Type B pancreatic cell (in vitro differentiated cells): ENCODE measurements at regions not wholly inside any gene's neighbourhood (a gene's known extent, or its start where the extent isn't known, plus 50 kb on each side); places are given as distances from the start of the nearest gene placed in this dataset.

ENCODE experiments used
- DNase-seq: peaks from one replicate; pipeline ENCODE4 v3.0.0; 2021; ENCODE audit warnings: mixed read lengths; ENCODE audit not compliant: unreplicated experiment; ENCODE audit errors: extremely low spot score
- H3K27ac Mint-ChIP-seq: 2 replicates; pipeline ENCODE4 v1.8.0; 2021; ENCODE audit warnings: mild to moderate bottlenecking, mixed read lengths
- H3K27me3 Mint-ChIP-seq: 2 replicates; pipeline ENCODE4 v1.8.0; 2021; ENCODE audit warnings: mixed read lengths
- H3K36me3 Mint-ChIP-seq: 2 replicates; pipeline ENCODE4 v1.8.0; 2021; ENCODE audit warnings: mixed read lengths
- H3K4me1 Mint-ChIP-seq: one replicate; pipeline ENCODE4 v1.8.0; 2021; ENCODE audit warnings: mixed read lengths; ENCODE audit not compliant: unreplicated experiment
- H3K4me3 Mint-ChIP-seq: 2 replicates; pipeline ENCODE4 v1.8.0; 2021; ENCODE audit warnings: mild to moderate bottlenecking, mixed read lengths
- H3K9me3 Mint-ChIP-seq: 2 replicates; pipeline ENCODE4 v1.8.0; 2021; ENCODE audit warnings: mixed read lengths
- TF ChIP-seq, protein P1 (sequence below): fragments of 200-600 bp; sonication (generic); conservative IDR thresholded peaks from 2 replicates; pipeline ENCODE4 v1.5.0; 2021; ENCODE audit warnings: antibody characterized with exemption, mild to moderate bottlenecking

DNA sequence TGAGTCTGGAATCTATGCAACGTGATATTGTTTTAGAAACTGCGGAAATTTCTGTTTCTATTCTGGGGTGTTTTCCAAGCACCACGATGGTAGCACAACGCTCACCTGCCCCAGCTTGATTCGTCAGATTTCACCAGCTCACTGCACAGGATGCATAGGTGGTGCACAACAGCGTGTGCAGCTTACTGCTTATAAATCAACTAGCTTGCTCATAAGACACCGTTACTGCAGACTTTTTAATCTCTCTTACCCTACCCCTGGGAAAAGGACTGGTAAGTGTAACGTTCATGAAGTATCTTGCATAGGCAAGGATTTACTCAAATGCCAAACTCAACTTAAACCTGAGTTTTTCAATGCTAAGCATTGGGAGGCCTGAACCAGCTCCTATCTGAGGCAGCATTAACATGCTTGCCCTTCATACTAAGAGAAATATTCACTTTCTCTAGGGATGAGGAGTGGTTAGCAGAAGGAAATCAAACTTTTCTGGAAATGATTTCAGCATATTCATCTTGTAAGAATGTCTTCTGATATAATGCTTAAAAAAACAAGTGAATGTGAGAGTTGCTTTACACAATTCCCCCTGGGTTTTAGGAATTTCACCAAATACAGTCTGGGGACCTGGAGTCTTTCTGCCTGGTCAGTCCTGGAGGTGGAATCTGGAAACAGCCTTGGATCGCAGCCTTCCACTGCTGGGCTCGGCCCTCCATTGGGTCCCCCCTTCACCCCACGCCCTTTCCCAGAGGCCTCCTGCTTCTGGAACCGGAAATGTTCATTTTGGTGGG lies 100.6 kb downstream of the DACT2 start:
- DNase-seq = no peak
- H3K27ac Mint-ChIP-seq = no peak overlapping the region
- H3K4me1 Mint-ChIP-seq = peaks cover 29% of the 10 kb centered on the region

DNA sequence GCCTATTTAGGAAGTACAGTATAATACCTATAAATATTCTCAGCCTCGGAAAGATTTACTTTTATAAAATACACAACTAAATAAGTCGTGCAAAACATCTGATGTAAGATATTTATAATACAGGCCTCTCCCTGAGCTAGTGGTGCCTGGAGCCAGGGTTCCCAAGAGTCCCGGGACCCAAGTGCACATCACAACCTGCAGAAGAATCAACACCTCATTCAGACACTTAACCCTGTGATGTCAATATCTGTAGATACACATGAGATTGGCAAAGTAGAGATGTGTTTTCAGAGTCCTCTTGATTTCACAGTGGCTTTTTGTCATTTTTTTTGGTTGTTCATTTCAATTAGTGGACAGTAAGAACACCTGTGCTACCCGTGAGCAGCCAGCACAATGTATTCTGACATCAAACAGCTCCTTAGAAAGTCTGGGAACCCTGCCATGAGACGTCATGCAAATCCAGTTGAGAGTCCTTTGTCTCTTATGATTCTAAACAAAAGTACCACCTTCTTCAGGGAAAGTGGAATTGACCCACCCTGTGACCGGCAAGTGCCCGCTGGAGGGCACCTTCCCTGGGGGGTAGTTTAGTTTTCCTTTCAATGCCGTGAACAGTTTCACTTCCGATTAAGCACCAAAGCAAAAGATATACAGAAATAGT lies 101.6 kb downstream of the DACT2 start:
- H3K36me3 Mint-ChIP-seq = no peaks in the 10 kb centered on the region
- H3K27me3 Mint-ChIP-seq = peaks cover 15% of the 10 kb centered on the region
- H3K4me3 Mint-ChIP-seq = no peak overlapping the region
- H3K4me1 Mint-ChIP-seq = peaks cover 29% of the 10 kb centered on the region
- no peak for DNase-seq
- no peaks in the 10 kb centered on the region for H3K9me3 Mint-ChIP-seq
- TF ChIP-seq, protein P1, sequence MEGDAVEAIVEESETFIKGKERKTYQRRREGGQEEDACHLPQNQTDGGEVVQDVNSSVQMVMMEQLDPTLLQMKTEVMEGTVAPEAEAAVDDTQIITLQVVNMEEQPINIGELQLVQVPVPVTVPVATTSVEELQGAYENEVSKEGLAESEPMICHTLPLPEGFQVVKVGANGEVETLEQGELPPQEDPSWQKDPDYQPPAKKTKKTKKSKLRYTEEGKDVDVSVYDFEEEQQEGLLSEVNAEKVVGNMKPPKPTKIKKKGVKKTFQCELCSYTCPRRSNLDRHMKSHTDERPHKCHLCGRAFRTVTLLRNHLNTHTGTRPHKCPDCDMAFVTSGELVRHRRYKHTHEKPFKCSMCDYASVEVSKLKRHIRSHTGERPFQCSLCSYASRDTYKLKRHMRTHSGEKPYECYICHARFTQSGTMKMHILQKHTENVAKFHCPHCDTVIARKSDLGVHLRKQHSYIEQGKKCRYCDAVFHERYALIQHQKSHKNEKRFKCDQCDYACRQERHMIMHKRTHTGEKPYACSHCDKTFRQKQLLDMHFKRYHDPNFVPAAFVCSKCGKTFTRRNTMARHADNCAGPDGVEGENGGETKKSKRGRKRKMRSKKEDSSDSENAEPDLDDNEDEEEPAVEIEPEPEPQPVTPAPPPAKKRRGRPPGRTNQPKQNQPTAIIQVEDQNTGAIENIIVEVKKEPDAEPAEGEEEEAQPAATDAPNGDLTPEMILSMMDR = no peak
- H3K27ac Mint-ChIP-seq = no peak overlapping the region

More for the DNA sequence above, 100.6 kb downstream of the DACT2 start:
- Mint-ChIP-seq H3K27me3 (peaks cover 15% of the 10 kb centered on the region), H3K4me3 (no peak overlapping the region), H3K36me3 (no peaks in the 10 kb centered on the region), H3K9me3 (no peaks in the 10 kb centered on the region)
- TF ChIP-seq, protein P1 = no peak

DNA sequence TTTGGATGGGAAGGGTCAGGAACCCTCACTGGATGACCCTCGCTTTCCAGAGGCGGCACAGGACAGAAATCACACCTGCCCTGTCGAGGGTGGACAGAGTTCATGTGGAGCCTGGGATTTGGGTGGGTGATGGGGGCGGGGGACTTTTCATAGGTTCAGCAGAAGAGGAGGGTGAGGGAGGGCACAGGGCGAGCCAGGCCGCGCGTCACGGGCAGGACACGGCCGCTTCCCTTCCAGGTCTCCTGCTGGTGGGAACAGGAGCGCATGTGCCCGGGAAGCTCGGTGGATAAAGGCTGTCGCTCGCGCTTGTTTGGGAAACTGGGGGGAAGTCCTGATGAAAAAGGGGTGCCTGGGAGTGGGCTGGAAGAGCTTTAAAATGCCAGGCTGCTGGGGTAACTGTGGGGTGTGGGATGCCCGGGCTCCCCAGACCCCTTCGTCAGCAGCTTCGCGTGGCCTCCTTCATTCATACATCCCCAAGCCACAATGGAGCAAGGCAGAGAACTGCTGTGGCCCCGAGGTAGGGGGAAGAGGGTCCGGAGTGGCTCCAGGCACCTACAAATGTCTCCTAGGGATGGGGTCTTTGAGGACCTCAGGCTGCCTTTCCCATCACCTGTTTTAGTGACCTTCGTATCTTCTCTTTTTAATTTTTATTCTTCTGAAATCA lies 102.2 kb downstream of the DACT2 start:
- no peak overlapping the region for H3K4me3 Mint-ChIP-seq
- H3K9me3 Mint-ChIP-seq = no peaks in the 10 kb centered on the region
- H3K27me3 Mint-ChIP-seq = peaks cover 15% of the 10 kb centered on the region
- H3K36me3 Mint-ChIP-seq = no peaks in the 10 kb centered on the region
- H3K4me1 Mint-ChIP-seq = peaks cover 23% of the 10 kb centered on the region
- H3K27ac Mint-ChIP-seq = no peak overlapping the region
- no peak for DNase-seq
- TF ChIP-seq, protein P1 = no peak

GRCh38 chr6:168216751-168217191 lies 102.8 kb downstream of the DACT2 start:
- peaks cover 22% of the 10 kb centered on the region for H3K4me1 Mint-ChIP-seq
- H3K27ac Mint-ChIP-seq = no peak overlapping the region
- TF ChIP-seq, protein P1 = no peak

DNA sequence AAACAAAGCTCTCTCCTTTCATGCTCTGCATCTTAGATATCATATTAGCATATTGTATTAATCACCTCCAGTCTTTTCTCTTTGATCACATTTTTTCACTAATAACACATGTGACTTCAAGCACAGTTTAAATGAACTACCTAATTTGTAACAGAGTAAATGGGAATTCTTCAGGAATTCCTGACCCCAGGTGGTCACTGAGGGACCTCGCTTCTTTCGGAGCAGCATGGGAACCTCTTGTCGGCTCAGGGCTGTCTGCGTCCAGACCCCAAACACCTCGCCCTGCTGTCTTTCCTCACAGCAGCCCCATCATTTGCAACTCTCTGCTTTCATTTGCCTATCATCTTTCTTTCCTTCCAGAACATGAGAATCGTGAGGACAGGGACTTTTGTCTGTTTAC lies 103.5 kb downstream of the DACT2 start:
- TF ChIP-seq, protein P1 = no peak
- Mint-ChIP-seq H3K27me3 (peaks cover 15% of the 10 kb centered on the region), H3K4me1 (peaks cover 22% of the 10 kb centered on the region), H3K36me3 (no peaks in the 10 kb centered on the region), H3K9me3 (no peaks in the 10 kb centered on the region), H3K27ac (no peak overlapping the region), H3K4me3 (no peak overlapping the region)
- no peak for DNase-seq

More at GRCh38 chr6:168216751-168217191, 102.8 kb downstream of the DACT2 start:
- Mint-ChIP-seq H3K27me3 (peaks cover 15% of the 10 kb centered on the region), H3K36me3 (no peaks in the 10 kb centered on the region), H3K9me3 (no peaks in the 10 kb centered on the region), H3K4me3 (no peak overlapping the region)
- no peak for DNase-seq
